Liver (tissue), 8 donors: ENCODE measurements at regions not wholly inside any gene's neighbourhood (a gene's known extent, or its start where the extent isn't known, plus 50 kb on each side); places are given as distances from the start of the nearest gene placed in this dataset.

Experiments
- DNase-seq: peaks from one replicate; pipeline ENCODE4 v3.0.0-alpha.2; 2017; ENCODE audit warnings: low spot score
- H3K27ac ChIP-seq, 2 donors: one replicate each; pipeline ENCODE4 v1.7.0; 2013; ENCODE audit warnings: inconsistent platforms in 2 of 2, low read length in 2 of 2, control low read depth in 1 of 2, low read depth in 1 of 2, mild to moderate bottlenecking in 1 of 2
- H3K27me3 ChIP-seq, 4 donors: one replicate each; pipeline versions ENCODE4 v1.6.1 to v1.7.0; 2013; ENCODE audit warnings: low read length in 3 of 4, inconsistent platforms in 1 of 4, mild to moderate bottlenecking in 1 of 4, moderate library complexity in 1 of 4; ENCODE audit not compliant: control insufficient read depth in 4 of 4, insufficient read depth in 4 of 4
- H3K36me3 ChIP-seq, 4 donors: one replicate each; pipeline versions ENCODE4 v1.6.1 to v1.7.0; 2013; ENCODE audit warnings: low read length in 3 of 4, mild to moderate bottlenecking in 3 of 4, low read depth in 1 of 4, moderate library complexity in 1 of 4; ENCODE audit not compliant: control insufficient read depth in 4 of 4, insufficient read depth in 3 of 4
- H3K4me1 ChIP-seq, 4 donors: one replicate each; pipeline versions ENCODE4 v1.6.1 to v1.7.0; 2013; ENCODE audit warnings: low read length in 3 of 4, mild to moderate bottlenecking in 3 of 4, moderate library complexity in 1 of 4; ENCODE audit not compliant: control insufficient read depth in 4 of 4, insufficient read depth in 4 of 4
- H3K4me3 ChIP-seq, 3 donors: one replicate each; pipeline versions ENCODE4 v1.6.1 to v1.7.0; 2013; ENCODE audit warnings: low read length in 3 of 3, control low read depth in 1 of 3, low read depth in 1 of 3, mild to moderate bottlenecking in 1 of 3
- H3K9ac ChIP-seq, 2 donors: one replicate each; pipeline ENCODE4 v1.7.0; 2013; ENCODE audit warnings: low read length in 2 of 2, mild to moderate bottlenecking in 2 of 2, moderate library complexity in 2 of 2, control low read depth in 1 of 2, low read depth in 1 of 2
- H3K9me3 ChIP-seq, 4 donors: one replicate each; pipeline versions ENCODE4 v1.6.1 to v1.7.0; 2013; ENCODE audit warnings: low read length in 3 of 4; ENCODE audit not compliant: control insufficient read depth in 4 of 4
- ATF3 ChIP-seq: IDR thresholded peaks from 2 replicates; pipeline ENCODE4 v1.6.1; 2016; ENCODE audit warnings: antibody characterized with exemption
- EGR1 ChIP-seq, 2 donors: IDR thresholded peaks; 2 replicates each; pipeline ENCODE4 v1.6.1; 2016 to 2018; ENCODE audit warnings: antibody characterized with exemption in 2 of 2, low read depth in 2 of 2
- FOXA1 ChIP-seq: IDR thresholded peaks from 2 replicates; pipeline ENCODE4 v1.6.1; 2016; ENCODE audit warnings: antibody characterized with exemption
- FOXA2 ChIP-seq: IDR thresholded peaks from 2 replicates; pipeline ENCODE4 v1.6.1; 2016; ENCODE audit warnings: antibody characterized with exemption
- GABPA ChIP-seq, 2 donors: IDR thresholded peaks in 1 of 2; conservative IDR thresholded peaks in 1 of 2; 2 replicates each; pipeline ENCODE4 v1.6.1; 2016; ENCODE audit warnings: antibody characterized with exemption in 2 of 2, mild to moderate bottlenecking in 1 of 2, moderate library complexity in 1 of 2
- HNF4A ChIP-seq, 2 donors: conservative IDR thresholded peaks; 2 replicates each; pipeline ENCODE4 v1.6.1; 2016; ENCODE audit warnings: antibody characterized with exemption in 2 of 2, mild to moderate bottlenecking in 2 of 2
- HNF4G ChIP-seq: IDR thresholded peaks from 2 replicates; pipeline ENCODE4 v1.6.1; 2016; ENCODE audit warnings: antibody characterized with exemption
- JUND ChIP-seq, 2 donors: IDR thresholded peaks; 2 replicates each; pipeline ENCODE4 v1.6.1; 2016; ENCODE audit warnings: antibody characterized with exemption in 2 of 2
- MAX ChIP-seq: IDR thresholded peaks from 2 replicates; pipeline ENCODE4 v1.6.1; 2016; ENCODE audit warnings: antibody characterized with exemption
- NR2F2 ChIP-seq: IDR thresholded peaks from 2 replicates; pipeline ENCODE4 v1.6.1; 2016; ENCODE audit warnings: antibody characterized with exemption
- RAD21 ChIP-seq, 2 donors: IDR thresholded peaks; 2 replicates each; pipeline ENCODE4 v1.6.1; 2016; ENCODE audit warnings: antibody characterized with exemption in 2 of 2, mild to moderate bottlenecking in 2 of 2
- REST ChIP-seq: IDR thresholded peaks from 2 replicates; pipeline ENCODE4 v1.6.1; 2016; ENCODE audit warnings: antibody characterized with exemption, mild to moderate bottlenecking
- RXRA ChIP-seq, 2 donors: IDR thresholded peaks; 2 replicates each; pipeline ENCODE4 v1.6.1; 2017 to 2018; ENCODE audit warnings: antibody characterized with exemption in 2 of 2, mild to moderate bottlenecking in 1 of 2
- SP1 ChIP-seq: IDR thresholded peaks from 2 replicates; pipeline ENCODE4 v1.6.1; 2018; ENCODE audit warnings: antibody characterized with exemption, mild to moderate bottlenecking
- TAF1 ChIP-seq: conservative IDR thresholded peaks from 2 replicates; pipeline ENCODE4 v1.6.1; 2016; ENCODE audit warnings: antibody characterized with exemption, mild to moderate bottlenecking
- YY1 ChIP-seq: IDR thresholded peaks from 2 replicates; pipeline ENCODE4 v1.6.1; 2016; ENCODE audit warnings: antibody characterized with exemption, mild to moderate bottlenecking
- ZBTB33 ChIP-seq: IDR thresholded peaks from 2 replicates; pipeline ENCODE4 v1.6.1; 2016; ENCODE audit warnings: antibody characterized with exemption
- WGBS: extraction: QIAGEN DNeasy Blood & Tissue Kit; methylation state at CpG from one replicate; pipeline ENCODE4 v1.1.7; 2013; 5-methylcytosine and 5-hydroxymethylcytosine counted together
- TF ChIP-seq, protein P1 (sequence below): fragments of 150-350 bp; IDR thresholded peaks from 2 replicates; pipeline ENCODE4 v1.5.1; 2017; ENCODE audit warnings: improper control_type of control experiment, low read depth, low read length; ENCODE audit not compliant: missing input control
- donor health status: healthy.
- donor health status: healthy.
- donor health status: healthy.
- donor health status: healthy.
- donor health status: healthy.

GRCh38 chr12:93314177-93314497 lies 63.6 kb upstream of the NUDT4 start:
- Histone ChIP-seq H3K4me1 (peaks cover 0 to 5% (median 3%) of the 10 kb centered on the region in 4 donors), H3K4me3 (no peak overlapping the region), H3K36me3 (no peaks in the 10 kb centered on the region), H3K9ac (no peak overlapping the region), H3K27me3 (no peaks in the 10 kb centered on the region), H3K27ac (peak overlapping the region; percentile 6 to 79), H3K9me3 (no peaks in the 10 kb centered on the region)
- WGBS: 65% methylated on average over 4 of the region's 4 CpGs
- TF ChIP-seq NR2F2 (no peak), HNF4G (no peak), TAF1 (no peak), EGR1 (IDR thresholded peaks at IDR 0.05; ENCODE audit: low read depth in 2 of 2) (no peak), RXRA (IDR thresholded peaks at IDR 0.05) (no peak), SP1 (no peak)
- no peak for DNase-seq

DNA sequence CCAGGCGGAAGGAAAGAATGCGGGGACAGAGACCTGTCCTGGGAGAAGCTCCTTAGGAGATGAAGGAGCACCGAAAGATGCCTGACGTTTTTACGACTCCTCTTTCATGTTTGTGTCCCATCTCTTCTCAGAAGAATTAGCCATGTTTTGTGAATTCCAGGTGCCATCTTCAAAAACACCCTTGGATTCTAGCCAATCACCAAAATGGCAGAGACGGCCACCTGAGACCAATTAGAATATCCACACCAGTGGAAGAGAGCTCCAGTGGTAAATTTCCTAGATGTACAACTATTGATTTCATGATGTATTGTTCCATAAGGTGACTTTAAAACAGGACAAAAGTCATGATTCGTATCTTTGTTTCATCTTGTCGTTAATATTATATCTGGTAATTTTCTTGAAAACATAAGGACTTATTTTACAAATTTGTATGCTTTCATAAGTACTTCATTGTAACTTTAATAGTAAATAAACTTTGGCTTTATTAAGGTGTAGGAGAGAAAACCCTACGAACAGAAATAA lies 62.3 kb upstream of the NUDT4 start:
- no peak for TF ChIP-seq YY1
- TF ChIP-seq TAF1: no peak
- TF ChIP-seq HNF4A (conservative IDR thresholded peaks at IDR 0.05): no peak
- TF ChIP-seq GABPA (IDR thresholded peaks at IDR 0.05 in 1 of 2, conservative IDR thresholded peaks at IDR 0.05 in 1 of 2): no peak
- no peak for TF ChIP-seq NR2F2
- TF ChIP-seq ZBTB33: no peak
- TF ChIP-seq REST: no peak
- TF ChIP-seq HNF4G: no peak
- TF ChIP-seq, protein P1, sequence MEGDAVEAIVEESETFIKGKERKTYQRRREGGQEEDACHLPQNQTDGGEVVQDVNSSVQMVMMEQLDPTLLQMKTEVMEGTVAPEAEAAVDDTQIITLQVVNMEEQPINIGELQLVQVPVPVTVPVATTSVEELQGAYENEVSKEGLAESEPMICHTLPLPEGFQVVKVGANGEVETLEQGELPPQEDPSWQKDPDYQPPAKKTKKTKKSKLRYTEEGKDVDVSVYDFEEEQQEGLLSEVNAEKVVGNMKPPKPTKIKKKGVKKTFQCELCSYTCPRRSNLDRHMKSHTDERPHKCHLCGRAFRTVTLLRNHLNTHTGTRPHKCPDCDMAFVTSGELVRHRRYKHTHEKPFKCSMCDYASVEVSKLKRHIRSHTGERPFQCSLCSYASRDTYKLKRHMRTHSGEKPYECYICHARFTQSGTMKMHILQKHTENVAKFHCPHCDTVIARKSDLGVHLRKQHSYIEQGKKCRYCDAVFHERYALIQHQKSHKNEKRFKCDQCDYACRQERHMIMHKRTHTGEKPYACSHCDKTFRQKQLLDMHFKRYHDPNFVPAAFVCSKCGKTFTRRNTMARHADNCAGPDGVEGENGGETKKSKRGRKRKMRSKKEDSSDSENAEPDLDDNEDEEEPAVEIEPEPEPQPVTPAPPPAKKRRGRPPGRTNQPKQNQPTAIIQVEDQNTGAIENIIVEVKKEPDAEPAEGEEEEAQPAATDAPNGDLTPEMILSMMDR: no peak
- TF ChIP-seq JUND (IDR thresholded peaks at IDR 0.05): no peak
- no peak for TF ChIP-seq FOXA1
- no peak for TF ChIP-seq RAD21 (IDR thresholded peaks at IDR 0.05)
- no peak for TF ChIP-seq MAX
- TF ChIP-seq SP1: no peak
- TF ChIP-seq EGR1 (IDR thresholded peaks at IDR 0.05; ENCODE audit: low read depth in 2 of 2): no peak
- TF ChIP-seq RXRA (IDR thresholded peaks at IDR 0.05): no peak
- TF ChIP-seq FOXA2: no peak
- no peak for TF ChIP-seq ATF3
- H3K9me3 ChIP-seq: no peaks in the 10 kb centered on the region
- H3K27ac ChIP-seq: no peak overlapping the region
- H3K9ac ChIP-seq: no peak overlapping the region
- no peaks in the 10 kb centered on the region for H3K27me3 ChIP-seq
- no peaks in the 10 kb centered on the region for H3K36me3 ChIP-seq
- WGBS: 88% methylated on average over 9 of the region's 9 CpGs
- no peak for DNase-seq
- H3K4me1 ChIP-seq: peaks cover 0 to 4% (median 1%) of the 10 kb centered on the region in 4 donors
- H3K4me3 ChIP-seq: no peak overlapping the region
